ENCODE measurements at regions not wholly inside any gene's neighbourhood (a gene's known extent, or its start where the extent isn't known, plus 50 kb on each side); places are given as distances from the start of the nearest gene placed in this dataset.
"Not testable (repeated sequence)": the region's sequence is repeated elsewhere in the genome, so short reads cannot be mapped to it uniquely, and the experiment has no call there.

- dilution Hi-C loops (cut with MboI; ENCODE audit: extremely low pct_ligation_motif_present, low sequenced_read_pairs): not testable (repeated sequence)
- FAIRE-seq: peak; percentile 15
Observed at GRCh38 chr17:64794548-64795274, 124.6 kb downstream of the LRRC37A3 start.

GRCh38 chr17:64794113-64794512 lies 125.2 kb downstream of the LRRC37A3 start:
- H3K9me3 ChIP-seq (replicated peaks; ENCODE audit: control insufficient read depth, insufficient read depth, low read length); BruUV-seq (replicated peaks); H3K4me3 ChIP-seq (replicated peaks in 1 of 3; ENCODE audit: insufficient read depth in 1 of 3, low read depth in 1 of 3, low read length in 3 of 3); H2AFZ ChIP-seq (ENCODE audit: low read depth, low read length); intact Hi-C loops (cut with micrococcal nuclease); H3K27me3 ChIP-seq (ENCODE audit: control insufficient read depth in 2 of 2, insufficient read depth in 2 of 2, low read length in 2 of 2); H3K9me1 ChIP-seq (replicated peaks; ENCODE audit: control insufficient read depth, extremely low read depth, insufficient read depth, low read length); H4K20me1 ChIP-seq (replicated peaks; ENCODE audit: control insufficient read depth, extremely low read depth, insufficient read depth, low read length); H3K79me2 ChIP-seq (ENCODE audit: control insufficient read depth, insufficient read depth, low read length); POLR2A ChIA-PET; DNase-seq (ENCODE audit: low read depth, low spot score); FAIRE-seq; H3K36me3 ChIP-seq (ENCODE audit: control insufficient read depth in 2 of 2, extremely low read depth in 1 of 2, insufficient read depth in 2 of 2, low read length in 2 of 2); dilution Hi-C loops (cut with MboI; ENCODE audit: extremely low pct_ligation_motif_present, low sequenced_read_pairs); H3K9ac ChIP-seq (replicated peaks; ENCODE audit: extremely low read depth, insufficient read depth, low read length); H3K4me2 ChIP-seq (ENCODE audit: insufficient read depth, low read length): not testable (repeated sequence)
- Histone ChIP-seq H3K4me1 (ENCODE audit: control insufficient read depth, extremely low read depth, insufficient read depth, low read length) (peaks cover 16% of the 10 kb centered on the region), H3K27ac (ENCODE audit: insufficient read depth, low read depth, low read length) (peak overlapping the region; percentile 57)
- CTCF ChIA-PET: interaction anchor here (1.5 kb wide), 1 partner anchor 13 kb away, joined by 4 read pairs; no protein-coding TSS in a partner anchor

More at GRCh38 chr17:64794548-64795274, 124.6 kb downstream of the LRRC37A3 start:
- H2AFZ ChIP-seq (ENCODE audit: low read depth, low read length); intact Hi-C loops (cut with micrococcal nuclease); H3K4me3 ChIP-seq (replicated peaks in 1 of 3; ENCODE audit: insufficient read depth in 1 of 3, low read depth in 1 of 3, low read length in 3 of 3); H3K4me2 ChIP-seq (ENCODE audit: insufficient read depth, low read length); POLR2A ChIA-PET; H3K27ac ChIP-seq (ENCODE audit: insufficient read depth, low read depth, low read length); H3K27me3 ChIP-seq (ENCODE audit: control insufficient read depth in 2 of 2, insufficient read depth in 2 of 2, low read length in 2 of 2); H3K79me2 ChIP-seq (ENCODE audit: control insufficient read depth, insufficient read depth, low read length); BruUV-seq (replicated peaks); H3K9me3 ChIP-seq (replicated peaks; ENCODE audit: control insufficient read depth, insufficient read depth, low read length); H3K36me3 ChIP-seq (ENCODE audit: control insufficient read depth in 2 of 2, extremely low read depth in 1 of 2, insufficient read depth in 2 of 2, low read length in 2 of 2); H3K9me1 ChIP-seq (replicated peaks; ENCODE audit: control insufficient read depth, extremely low read depth, insufficient read depth, low read length); CTCF ChIA-PET; H3K9ac ChIP-seq (replicated peaks; ENCODE audit: extremely low read depth, insufficient read depth, low read length); DNase-seq (ENCODE audit: low read depth, low spot score); H4K20me1 ChIP-seq (replicated peaks; ENCODE audit: control insufficient read depth, extremely low read depth, insufficient read depth, low read length): not testable (repeated sequence)
- H3K4me1 ChIP-seq (ENCODE audit: control insufficient read depth, extremely low read depth, insufficient read depth, low read length): peaks cover 16% of the 10 kb centered on the region

All from endothelial cell of umbilical vein (primary cell).